HepG2 (cell line): ENCODE measurements at regions not wholly inside any gene's neighbourhood (a gene's known extent, or its start where the extent isn't known, plus 50 kb on each side); places are given as distances from the start of the nearest gene placed in this dataset.

ENCODE experiments used
- ATAC-seq: fragments of 200-7000 bp; cut with Tn5 transposase; 3 replicates; pipeline ENCODE4 v1.9.1; 2020; ENCODE audit warnings: mild to moderate bottlenecking, moderate library complexity
- BruUV-seq: library from RNA; stranded (reverse); fragments of 400-500 nt; replicated peaks from 2 replicates; lab custom pipeline; 2021; lab: Mats Ljungman, UMichigan
- CTCF ChIA-PET: fragments of 300-600 bp; formaldehyde crosslinking; extraction: SDS; loops from one replicate; lab custom pipeline; 2021; ENCODE audit warnings: low total read pairs, inconsistent platforms, low intra/inter-chr PET ratio; lab: Yijun Ruan, JAX
- POLR2A ChIA-PET: fragments of 350-600 bp; sonication (Branson Sonifier 250); formaldehyde crosslinking; loops from one replicate; lab custom pipeline; 2020; ENCODE audit warnings: antibody characterized with exemption, inconsistent platforms; lab: Yijun Ruan, JAX
- DNase-seq: peaks from one replicate; pipeline ENCODE4 v3.0.0-alpha.2; 2015; ENCODE audit warnings: low spot score
- FAIRE-seq: peaks from 3 replicates; lab custom pipeline; 2011; peaks lifted over from hg19 to GRCh38; lab: Jason Lieb, UNC
- H2AFZ ChIP-seq: one replicate; pipeline ENCODE4 v1.6.1; 2011; ENCODE audit warnings: low read length, inconsistent platforms
- H3K27ac ChIP-seq: fragments of 300-600 bp; 3 replicates; pipeline ENCODE4 v1.8.0; 2011; ENCODE audit warnings: mixed run types, mild to moderate bottlenecking, mixed read lengths, low read length, inconsistent platforms; ENCODE audit not compliant: insufficient read depth; ENCODE audit errors: extremely low read length
- H3K27me3 ChIP-seq, 2 experiments: fragments of 200-600 bp in 1 of 2; 2 replicates in 1 of 2; 3 replicates in 1 of 2; pipeline versions ENCODE4 v1.6.0 to v1.8.0; 2011; ENCODE audit warnings: low read length in 2 of 2, mild to moderate bottlenecking in 2 of 2, moderate library complexity in 2 of 2, inconsistent platforms in 1 of 2; ENCODE audit not compliant: insufficient read depth in 2 of 2, control insufficient read depth in 1 of 2
- H3K36me3 ChIP-seq, 2 experiments: fragments of 200-600 bp in 1 of 2; replicated peaks in 1 of 2; 2 replicates in 1 of 2; 3 replicates in 1 of 2; pipeline versions ENCODE4 v1.5.1 to v1.8.0; 2011; ENCODE audit warnings: low read length in 2 of 2, inconsistent platforms in 1 of 2; ENCODE audit not compliant: insufficient read depth in 2 of 2, control insufficient read depth in 1 of 2
- H3K4me1 ChIP-seq: 2 replicates; pipeline ENCODE4 v1.5.1; 2012; ENCODE audit warnings: low read length, inconsistent platforms; ENCODE audit not compliant: insufficient read depth
- H3K4me2 ChIP-seq: 2 replicates; pipeline ENCODE4 v1.6.0; 2011; ENCODE audit warnings: low read depth, low read length, inconsistent platforms
- H3K4me3 ChIP-seq, 3 experiments: fragments of 200-600 bp in 1 of 3; sonication (generic), shearing (Covaris generic) in 1 of 3; replicated peaks in 1 of 3; 2 replicates each; pipeline ENCODE4 v1.5.1; 2011 to 2016; ENCODE audit warnings: low read length in 3 of 3, inconsistent platforms in 2 of 3, low read depth in 2 of 3, mild to moderate bottlenecking in 2 of 3, control low read depth in 1 of 3, mixed read lengths in 1 of 3; ENCODE audit not compliant: insufficient read depth in 1 of 3
- H3K79me2 ChIP-seq: one replicate; pipeline ENCODE4 v1.6.1; 2011; ENCODE audit warnings: low read length, inconsistent platforms; ENCODE audit not compliant: insufficient read depth
- H3K9ac ChIP-seq: 2 replicates; pipeline ENCODE4 v1.6.0; 2011; ENCODE audit warnings: mild to moderate bottlenecking, low read depth, low read length, inconsistent platforms; ENCODE audit not compliant: insufficient read depth
- H3K9me3 ChIP-seq: 2 replicates; pipeline ENCODE4 v1.5.1; 2012; ENCODE audit warnings: mild to moderate bottlenecking, low read length
- H4K20me1 ChIP-seq: 2 replicates; pipeline ENCODE4 v1.6.0; 2011; ENCODE audit warnings: inconsistent platforms, mild to moderate bottlenecking, low read length, moderate library complexity; ENCODE audit not compliant: insufficient read depth
- KDM2A ChIP-seq: sonication (generic); formaldehyde crosslinking; IDR thresholded peaks from 2 replicates; pipeline ENCODE4 v1.4.0; 2020; ENCODE audit warnings: low read depth, missing genetic modification reagents, borderline replicate concordance
- MEF2D ChIP-seq: sonication (generic); formaldehyde crosslinking; IDR thresholded peaks from 2 replicates; pipeline ENCODE4 v1.5.1; 2020; ENCODE audit warnings: mild to moderate bottlenecking, missing genetic modification reagents
- SKIL ChIP-seq: sonication (generic); formaldehyde crosslinking; IDR thresholded peaks from 2 replicates; pipeline ENCODE4 v1.8.0; 2022; ENCODE audit warnings: missing genetic modification reagents, mild to moderate bottlenecking, moderate library complexity, borderline replicate concordance
- ZFP36 ChIP-seq: fragments of 150-350 bp; IDR thresholded peaks from 2 replicates; pipeline ENCODE4 v1.6.1; 2018; ENCODE audit warnings: borderline replicate concordance, low read length, low read depth; ENCODE audit not compliant: partially characterized antibody
- ZNF543 ChIP-seq: sonication (generic); formaldehyde crosslinking; IDR thresholded peaks from 2 replicates; pipeline ENCODE4 v1.4.0; 2020; ENCODE audit warnings: mild to moderate bottlenecking, missing genetic modification reagents
- ZNF724P ChIP-seq: sonication (generic); formaldehyde crosslinking; IDR thresholded peaks from 2 replicates; pipeline ENCODE4 v1.8.0; 2022; ENCODE audit warnings: missing genetic modification reagents, borderline replicate concordance
- WGBS: methylation state at CpG from one replicate; pipeline ENCODE4 v1.1.6; 2017; ENCODE audit warnings: low lambda C conversion rate; 5-methylcytosine and 5-hydroxymethylcytosine counted together
- in situ Hi-C: cut with HindIII; loops from 2 replicates; pipeline ENCODE4 v1.10.0; 2017; ENCODE audit warnings: low pct_unique_long_range_greater_than_20kb; ENCODE audit not compliant: extremely low pct_ligation_motif_present
- intact Hi-C: fragments of 100-400 bp; cut with micrococcal nuclease; formaldehyde crosslinking; loops from one replicate; pipeline ENCODE4 v1.10.0; 2022; ENCODE audit not compliant: unreplicated experiment

GRCh38 chr18:72637721-72638120, 93.6 kb upstream of the CBLN2 start (continued):
- TF ChIP-seq SKIL (no peak), KDM2A (CRISPR knock-in tag) (no peak)
- TF ChIP-seq, all 625 proteins: peak for 0

GRCh38 chr18:72637299-72637698, 93.2 kb upstream of the CBLN2 start:
- CTCF ChIA-PET, result no interaction called here
- intact Hi-C loops, result no loop called here
- H4K20me1 ChIP-seq, result no peaks in the 10 kb centered on the region
- TF ChIP-seq ZFP36, result no peak
- no peak for TF ChIP-seq MEF2D (CRISPR knock-in tag)
- no peak for TF ChIP-seq ZNF724P (CRISPR knock-in tag)
- no peak for TF ChIP-seq ZNF543 (CRISPR knock-in tag)
- TF ChIP-seq, all 625 proteins: peak for 0
- H3K27me3 ChIP-seq, result no peaks in the 10 kb centered on the region
- H3K4me2 ChIP-seq, result no peak overlapping the region
- FAIRE-seq (no peak), ATAC-seq (no peak), DNase-seq (no peak)
- H2AFZ ChIP-seq, result no peak overlapping the region
- no peaks in the 10 kb centered on the region for H3K9me3 ChIP-seq
- H3K4me1 ChIP-seq, result no peaks in the 10 kb centered on the region
- in situ Hi-C loops, result no loop called here
- no peak overlapping the region for H3K9ac ChIP-seq
- no TSS peak for BruUV-seq
- no peaks in the 10 kb centered on the region for H3K79me2 ChIP-seq
- no peak overlapping the region for H3K4me3 ChIP-seq
- POLR2A ChIA-PET, result no interaction called here
- H3K36me3 ChIP-seq, result no peaks in the 10 kb centered on the region
- no peak overlapping the region for H3K27ac ChIP-seq
- 48% methylated on average over 6 of the region's 6 CpGs for WGBS
